Activated CD4-positive, alpha-beta T cell treated with anti-CD3 and anti-CD28 coated beads, Interleukin-2, amount 10 ng/mL, durations not matched to agents 7 days and 5 days (primary cell): ENCODE measurements at regions not wholly inside any gene's neighbourhood (a gene's known extent, or its start where the extent isn't known, plus 50 kb on each side); places are given as distances from the start of the nearest gene placed in this dataset.

Experiments used
- CTCF ChIA-PET: fragments of 350-600 bp; sonication (Branson Sonifier 250); formaldehyde crosslinking; loops from one replicate; lab custom pipeline; 2021; ENCODE audit warnings: antibody characterized with exemption; lab: Charles Lee
- POLR2A ChIA-PET: fragments of 350-600 bp; sonication (Branson Sonifier 250); formaldehyde crosslinking; loops from one replicate; lab custom pipeline; 2021; ENCODE audit warnings: antibody characterized with exemption; lab: Charles Lee
- DNase-seq: peaks from one replicate; pipeline ENCODE4 v3.0.0-alpha.2; 2020
- H3K27ac Mint-ChIP-seq: one replicate; pipeline ENCODE4 v1.8.0; 2021; ENCODE audit warnings: mild to moderate bottlenecking, moderate library complexity, mixed read lengths
- H3K27me3 Mint-ChIP-seq: one replicate; pipeline ENCODE4 v1.8.0; 2021; ENCODE audit warnings: mixed read lengths
- H3K36me3 Mint-ChIP-seq: one replicate; pipeline ENCODE4 v1.8.0; 2021; ENCODE audit warnings: low read depth, mixed read lengths
- H3K4me1 Mint-ChIP-seq: one replicate; pipeline ENCODE4 v1.8.0; 2021; ENCODE audit warnings: mixed read lengths
- H3K4me3 Mint-ChIP-seq: one replicate; pipeline ENCODE4 v1.8.0; 2021; ENCODE audit warnings: mild to moderate bottlenecking, moderate library complexity, mixed read lengths
- H3K9me3 Mint-ChIP-seq: one replicate; pipeline ENCODE4 v1.8.0; 2021; ENCODE audit warnings: mixed read lengths

GRCh38 chr15:70494517-70494851 lies 268.9 kb downstream of the UACA start:
- Mint-ChIP-seq H3K36me3 (peaks cover 5% of the 10 kb centered on the region), H3K4me3 (no peak overlapping the region), H3K27me3 (peaks cover 42% of the 10 kb centered on the region), H3K4me1 (peaks cover 75% of the 10 kb centered on the region), H3K9me3 (no peaks in the 10 kb centered on the region), H3K27ac (no peak overlapping the region)
- POLR2A ChIA-PET, result no interaction called here
- DNase-seq, result no peak
- CTCF ChIA-PET, result no interaction called here

- H3K4me3 Mint-ChIP-seq, result no peak overlapping the region
- ChIA-PET CTCF (interaction anchor here (0.6 to 16.6 kb wide), 4 partner anchors 10 to 407 kb away, joined by 3 to 219 read pairs (median 7); no protein-coding TSS in a partner anchor), POLR2A (no interaction called here)
- no peaks in the 10 kb centered on the region for H3K9me3 Mint-ChIP-seq
- peaks cover 47% of the 10 kb centered on the region for H3K27me3 Mint-ChIP-seq
- DNase-seq, result no peak
- peaks cover 5% of the 10 kb centered on the region for H3K36me3 Mint-ChIP-seq
- H3K27ac Mint-ChIP-seq, result peak overlapping the region; percentile 10
- H3K4me1 Mint-ChIP-seq, result peaks cover 78% of the 10 kb centered on the region
Measured at GRCh38 chr15:70493787-70494516, 269.4 kb downstream of the UACA start.

DNA sequence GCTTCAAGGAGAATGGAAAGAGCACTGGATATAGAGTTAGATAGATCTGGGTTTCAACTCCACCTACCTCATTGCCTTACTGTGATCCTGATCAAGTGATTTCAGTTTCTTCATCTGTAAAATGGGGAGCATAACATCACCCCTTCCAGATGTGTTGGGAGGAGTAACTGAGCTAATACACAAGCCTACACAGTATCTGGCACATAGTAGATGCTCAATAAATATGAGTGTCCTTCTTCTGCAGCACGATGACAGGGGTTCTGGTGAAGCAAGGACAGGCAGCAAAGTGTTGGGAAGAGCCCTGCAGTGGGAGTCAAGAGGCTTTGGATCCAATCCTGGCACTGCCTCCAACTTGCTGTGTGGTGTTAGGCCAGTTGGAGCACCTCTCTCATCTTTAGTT lies 270.0 kb downstream of the UACA start:
- Mint-ChIP-seq H3K9me3 (no peaks in the 10 kb centered on the region), H3K36me3 (peaks cover 5% of the 10 kb centered on the region), H3K27me3 (peaks cover 50% of the 10 kb centered on the region), H3K27ac (peak overlapping the region; percentile 10), H3K4me1 (peaks cover 83% of the 10 kb centered on the region), H3K4me3 (no peak overlapping the region)
- ChIA-PET CTCF (interaction anchor here (0.6 to 16.6 kb wide), 7 partner anchors 10 to 994 kb away, joined by 3 to 219 read pairs (median 3); no protein-coding TSS in a partner anchor), POLR2A (no interaction called here)
- no peak for DNase-seq

GRCh38 chr15:70492240-70493177 lies 270.8 kb downstream of the UACA start:
- peak; percentile 93 for DNase-seq
- peaks cover 53% of the 10 kb centered on the region for H3K27me3 Mint-ChIP-seq
- peaks cover 5% of the 10 kb centered on the region for H3K36me3 Mint-ChIP-seq
- peak overlapping the region; percentile 64 for H3K4me3 Mint-ChIP-seq
- peaks cover 90% of the 10 kb centered on the region for H3K4me1 Mint-ChIP-seq
- H3K9me3 Mint-ChIP-seq, result no peaks in the 10 kb centered on the region
- H3K27ac Mint-ChIP-seq, result peak overlapping the region; percentile 89
- ChIA-PET POLR2A (interaction anchor here (0.6 kb wide), 2 partner anchors 40 to 42 kb away, joined by 3 read pairs; no protein-coding TSS in a partner anchor), CTCF (interaction anchor here (0.5 to 16.6 kb wide), 8 partner anchors 9 to 1030 kb away, joined by 3 to 219 read pairs (median 4); no protein-coding TSS in a partner anchor)

GRCh38 chr15:70491641-70492040 lies 271.7 kb downstream of the UACA start:
- H3K27me3 Mint-ChIP-seq, result peaks cover 53% of the 10 kb centered on the region
- CTCF ChIA-PET, result interaction anchor here (1.0 to 16.6 kb wide), 4 partner anchors 12 to 1029 kb away, joined by 3 to 219 read pairs (median 8); no protein-coding TSS in a partner anchor
- no peaks in the 10 kb centered on the region for H3K9me3 Mint-ChIP-seq

GRCh38 chr15:70491201-70491621 lies 272.1 kb downstream of the UACA start:
- POLR2A ChIA-PET, result interaction anchor here (0.5 kb wide), 1 partner anchor 13 kb away, joined by 4 read pairs; no protein-coding TSS in a partner anchor
- Mint-ChIP-seq H3K4me1 (peaks cover 92% of the 10 kb centered on the region), H3K9me3 (no peaks in the 10 kb centered on the region), H3K36me3 (peaks cover 5% of the 10 kb centered on the region), H3K27ac (peak overlapping the region; percentile 63), H3K4me3 (peak overlapping the region; percentile 11), H3K27me3 (peaks cover 54% of the 10 kb centered on the region)
- DNase-seq, result no peak
- CTCF ChIA-PET, result interaction anchor here (1.0 to 16.6 kb wide), 5 partner anchors 13 to 1028 kb away, joined by 3 to 219 read pairs (median 9); no protein-coding TSS in a partner anchor

More at GRCh38 chr15:70491641-70492040, 271.7 kb downstream of the UACA start:
- H3K36me3 Mint-ChIP-seq, result peaks cover 5% of the 10 kb centered on the region
- H3K4me3 Mint-ChIP-seq, result peak overlapping the region; percentile 64
- POLR2A ChIA-PET, result interaction anchor here (0.5 to 0.6 kb wide), 2 partner anchors 13 to 43 kb away, joined by 3 to 4 read pairs; no protein-coding TSS in a partner anchor
- no peak for DNase-seq
- peaks cover 91% of the 10 kb centered on the region for H3K4me1 Mint-ChIP-seq
- H3K27ac Mint-ChIP-seq, result peak overlapping the region; percentile 89

GRCh38 chr15:70490838-70491155 lies 272.6 kb downstream of the UACA start:
- peaks cover 55% of the 10 kb centered on the region for H3K27me3 Mint-ChIP-seq
- H3K9me3 Mint-ChIP-seq, result no peaks in the 10 kb centered on the region
- ChIA-PET CTCF (interaction anchor here (1.0 to 16.6 kb wide), 3 partner anchors 13 to 24 kb away, joined by 3 to 219 read pairs (median 9); no protein-coding TSS in a partner anchor), POLR2A (no interaction called here)
- H3K4me3 Mint-ChIP-seq, result no peak overlapping the region
- no peak for DNase-seq
- H3K4me1 Mint-ChIP-seq, result peaks cover 91% of the 10 kb centered on the region
- peaks cover 5% of the 10 kb centered on the region for H3K36me3 Mint-ChIP-seq
- no peak overlapping the region for H3K27ac Mint-ChIP-seq

- no peak for DNase-seq
- ChIA-PET CTCF (interaction anchor here (1.1 to 16.6 kb wide), 3 partner anchors 14 to 1012 kb away, joined by 3 to 219 read pairs (median 9); no protein-coding TSS in a partner anchor), POLR2A (no interaction called here)
- Mint-ChIP-seq H3K36me3 (peaks cover 5% of the 10 kb centered on the region), H3K4me3 (no peak overlapping the region), H3K27ac (peak overlapping the region; percentile 71), H3K4me1 (peaks cover 90% of the 10 kb centered on the region), H3K27me3 (peaks cover 55% of the 10 kb centered on the region), H3K9me3 (no peaks in the 10 kb centered on the region)
Measured at GRCh38 chr15:70490148-70490837, 273.1 kb downstream of the UACA start.

- POLR2A ChIA-PET, result interaction anchor here (0.8 kb wide), 1 partner anchor 19 kb away, joined by 5 read pairs; no protein-coding TSS in a partner anchor
- CTCF ChIA-PET, result interaction anchor here (0.7 to 16.6 kb wide), 10 partner anchors 9 to 1011 kb away, joined by 3 to 219 read pairs (median 10); no protein-coding TSS in a partner anchor
- Mint-ChIP-seq H3K27me3 (peaks cover 58% of the 10 kb centered on the region), H3K4me1 (peaks cover 83% of the 10 kb centered on the region), H3K9me3 (no peaks in the 10 kb centered on the region), H3K4me3 (no peak overlapping the region), H3K36me3 (peaks cover 5% of the 10 kb centered on the region), H3K27ac (no peak overlapping the region)
- DNase-seq, result no peak
Measured at GRCh38 chr15:70488941-70489848, 274.2 kb downstream of the UACA start.

GRCh38 chr15:70488002-70488605 lies 275.3 kb downstream of the UACA start:
- H3K9me3 Mint-ChIP-seq, result no peaks in the 10 kb centered on the region
- peak; percentile 75 for DNase-seq
- peaks cover under 1% of the 10 kb centered on the region for H3K36me3 Mint-ChIP-seq
- no peak overlapping the region for H3K4me3 Mint-ChIP-seq
- ChIA-PET CTCF (interaction anchor here (0.6 to 16.6 kb wide), 23 partner anchors 8 to 1037 kb away, joined by 3 to 219 read pairs (median 4); no protein-coding TSS in a partner anchor), POLR2A (no interaction called here)
- peaks cover 61% of the 10 kb centered on the region for H3K27me3 Mint-ChIP-seq
- H3K27ac Mint-ChIP-seq, result no peak overlapping the region
- H3K4me1 Mint-ChIP-seq, result peaks cover 78% of the 10 kb centered on the region

DNA sequence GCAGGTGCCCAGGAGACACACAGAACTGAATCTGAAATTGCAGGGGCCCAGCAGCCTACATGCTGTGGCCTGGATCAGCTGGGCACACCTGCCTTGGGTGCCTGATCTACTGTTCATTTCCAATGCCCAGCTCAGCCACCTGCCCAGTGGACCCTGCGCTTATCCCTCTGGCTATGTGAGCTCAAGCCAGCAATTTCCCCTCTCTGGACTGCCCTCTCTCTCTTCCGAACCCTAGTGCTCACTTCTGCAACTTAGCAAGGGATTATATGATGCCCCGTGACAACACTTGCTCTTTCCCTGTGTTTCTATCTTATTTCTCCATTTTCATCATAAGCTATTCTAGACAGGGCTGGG lies 276.0 kb downstream of the UACA start:
- Mint-ChIP-seq H3K27ac (no peak overlapping the region), H3K9me3 (no peaks in the 10 kb centered on the region)

More for the DNA sequence above, 276.0 kb downstream of the UACA start:
- ChIA-PET POLR2A (no interaction called here), CTCF (interaction anchor here (0.6 to 16.6 kb wide), 21 partner anchors 7 to 1036 kb away, joined by 3 to 219 read pairs (median 4); no protein-coding TSS in a partner anchor)
- no peak overlapping the region for H3K4me3 Mint-ChIP-seq
- no peaks in the 10 kb centered on the region for H3K36me3 Mint-ChIP-seq
- peaks cover 76% of the 10 kb centered on the region for H3K4me1 Mint-ChIP-seq
- no peak for DNase-seq
- H3K27me3 Mint-ChIP-seq, result peaks cover 67% of the 10 kb centered on the region
